NCI-H2196 treated with DMSO at 0.1 percent for 48 hours (cell line): ENCODE measurements at regions not wholly inside any gene's neighbourhood (a gene's known extent, or its start where the extent isn't known, plus 50 kb on each side); places are given as distances from the start of the nearest gene placed in this dataset.
"Not testable (repeated sequence)": the region's sequence is repeated elsewhere in the genome, so short reads cannot be mapped to it uniquely, and the experiment has no call there.

Source experiments
- DNase-seq: peaks from one replicate; lab custom pipeline; 2025; ENCODE audit not compliant: unreplicated experiment; lab: John Stamatoyannopoulos, UW

DNA sequence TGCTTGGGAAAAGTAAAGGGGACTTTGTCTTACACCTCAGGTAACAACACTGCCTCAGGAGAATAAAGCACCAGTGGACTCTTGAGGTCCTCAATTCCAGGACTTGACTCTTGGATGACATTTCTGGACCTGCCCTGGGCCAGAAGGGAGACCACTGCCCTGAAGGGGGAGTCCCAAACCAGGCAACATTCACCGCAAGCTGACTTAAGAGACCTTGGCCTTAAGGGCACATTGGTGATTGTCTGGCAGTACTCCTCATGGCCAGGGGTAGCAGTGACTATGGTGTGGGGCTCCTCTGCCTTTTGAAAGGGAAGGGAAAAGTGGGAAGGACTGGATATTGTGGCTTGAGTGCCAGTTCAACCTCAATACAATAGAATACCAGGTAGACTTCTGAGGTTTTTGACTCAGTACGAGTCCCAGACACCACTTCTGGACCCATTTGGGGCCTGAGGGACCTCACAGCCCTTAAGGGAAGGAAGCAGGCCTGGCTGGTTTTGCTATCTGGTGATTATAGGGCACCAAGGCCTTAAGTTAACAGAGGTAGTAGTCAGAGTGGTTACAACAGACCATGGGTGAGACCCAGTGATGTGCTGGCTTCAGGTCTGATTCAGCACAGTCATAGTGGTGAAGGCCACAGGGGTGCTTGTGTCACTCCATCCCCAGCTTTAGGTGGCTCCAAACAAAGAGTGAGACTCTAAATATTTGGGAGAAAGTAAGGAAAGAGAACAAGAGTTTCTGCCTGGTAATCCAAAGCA, 121.2 kb upstream of the TET2 start:
- DNase-seq, result no peak

DNA sequence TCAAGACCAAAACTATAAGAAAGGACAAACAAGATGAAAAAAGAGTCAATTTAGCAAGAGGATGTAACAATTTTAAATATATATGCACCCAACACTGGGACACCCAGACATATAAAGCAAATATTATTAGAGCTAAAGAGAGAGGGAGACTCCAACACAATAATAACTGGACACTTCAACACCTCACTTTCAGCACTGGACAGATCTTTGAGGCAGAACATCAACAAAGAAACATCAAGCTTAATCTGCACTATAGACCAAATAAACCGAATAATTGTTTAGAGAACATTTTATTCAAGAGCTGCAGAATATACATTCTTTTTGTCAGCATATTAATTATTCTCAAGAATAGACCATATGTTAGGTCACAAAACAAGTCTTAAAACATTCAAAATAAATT, 109.7 kb upstream of the TET2 start:
- no peak for DNase-seq

DNA sequence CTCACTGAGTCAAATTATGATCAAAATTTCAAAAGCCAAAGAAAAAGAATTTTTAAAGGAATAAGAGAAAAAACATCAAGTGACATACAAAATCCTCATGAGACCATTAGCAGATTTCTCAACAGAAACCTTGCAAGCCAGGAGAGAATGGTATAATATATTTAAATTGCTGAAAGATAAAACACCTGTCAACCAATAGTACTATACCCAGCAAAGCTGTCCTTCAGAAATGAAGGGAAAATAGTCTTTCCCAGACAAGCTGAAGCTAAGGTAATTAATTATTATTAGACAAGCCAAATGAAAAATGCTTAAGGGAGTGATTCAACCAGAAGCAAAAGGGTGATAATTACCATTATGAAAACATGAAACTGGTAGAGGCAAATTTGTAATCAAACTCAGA, 104.2 kb upstream of the TET2 start:
- DNase-seq, result no peak

DNA sequence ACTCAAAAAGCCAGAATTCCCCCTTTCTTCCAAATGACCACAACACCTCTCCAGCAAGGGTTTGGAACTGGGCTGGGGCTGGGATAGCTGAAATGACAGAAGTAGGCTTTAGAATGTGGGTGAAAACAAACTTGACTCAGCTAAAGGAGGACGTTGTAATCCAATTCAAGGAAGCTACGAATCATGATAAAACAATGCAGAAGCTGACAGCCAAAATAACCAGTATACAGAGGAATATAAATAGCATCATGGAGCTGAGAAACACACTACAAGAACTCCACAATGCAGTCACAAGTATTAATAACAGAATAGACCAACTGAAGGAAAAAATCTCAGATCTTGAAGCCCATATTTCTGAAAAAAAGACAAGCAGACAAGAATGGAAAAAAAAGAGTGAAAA, 95.8 kb upstream of the TET2 start:
- no peak for DNase-seq

DNA sequence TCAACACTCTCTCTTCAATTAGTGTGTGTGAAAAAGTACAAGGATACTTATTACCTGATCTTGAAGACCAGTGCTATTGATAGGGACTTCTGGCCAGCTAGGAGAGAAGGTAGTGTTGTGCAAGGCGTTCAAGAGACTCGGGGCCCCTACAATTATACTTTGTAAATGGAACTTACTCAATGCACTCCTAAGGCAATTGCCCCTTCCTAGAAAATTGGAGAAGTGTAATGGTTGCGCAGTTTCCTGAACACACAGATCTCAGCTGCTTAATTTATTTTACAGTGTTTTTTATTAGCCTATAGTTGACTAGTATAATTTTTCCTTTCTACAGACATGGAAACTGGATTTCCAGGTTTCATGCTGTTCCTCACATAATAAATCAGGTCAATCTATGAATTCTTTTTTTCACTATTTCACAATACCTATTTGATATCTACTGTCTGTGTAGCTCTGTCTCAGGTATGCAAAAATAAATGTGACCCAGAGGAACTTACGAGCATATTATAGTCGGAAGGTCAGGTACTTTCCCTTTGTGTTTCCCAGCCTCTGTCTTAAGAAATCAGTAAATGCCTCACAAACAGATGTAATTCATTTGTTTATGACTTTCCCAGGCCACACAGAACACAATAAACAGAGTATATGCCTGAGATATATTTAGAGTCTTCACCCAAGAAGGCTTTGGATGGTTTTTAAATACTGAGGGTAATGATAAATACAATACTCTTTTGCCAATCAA, 89.1 kb upstream of the TET2 start:
- DNase-seq, result no peak

DNA sequence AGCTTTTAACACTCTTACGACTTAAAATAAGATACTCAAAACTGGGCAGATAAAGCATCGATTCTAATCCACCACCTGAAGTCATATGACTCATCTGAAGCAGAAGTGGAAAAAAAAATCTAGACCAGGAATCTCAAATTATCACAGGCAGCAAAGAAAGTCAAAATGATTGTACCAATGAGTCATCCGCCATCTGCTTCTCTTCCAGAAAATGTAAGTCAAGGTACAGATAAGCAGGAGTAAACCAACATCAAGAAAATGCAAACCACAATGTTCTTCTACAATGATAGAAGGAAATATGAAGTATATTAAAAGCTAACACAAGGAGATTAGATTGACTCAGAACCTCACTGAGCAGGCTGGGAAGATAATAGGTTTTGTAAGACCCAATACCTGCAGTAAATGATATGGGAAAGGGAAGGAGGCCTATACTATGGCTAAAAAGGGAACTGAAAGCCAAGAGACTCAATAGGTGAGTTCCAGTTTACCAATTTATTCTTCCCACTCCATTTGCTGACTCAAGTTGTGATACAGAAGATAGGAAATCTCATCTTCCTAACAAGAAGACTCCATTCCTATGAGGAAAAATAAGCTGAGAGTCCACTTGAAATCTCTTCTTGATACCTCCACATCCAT, 88.4 kb upstream of the TET2 start:
- no peak for DNase-seq

DNA sequence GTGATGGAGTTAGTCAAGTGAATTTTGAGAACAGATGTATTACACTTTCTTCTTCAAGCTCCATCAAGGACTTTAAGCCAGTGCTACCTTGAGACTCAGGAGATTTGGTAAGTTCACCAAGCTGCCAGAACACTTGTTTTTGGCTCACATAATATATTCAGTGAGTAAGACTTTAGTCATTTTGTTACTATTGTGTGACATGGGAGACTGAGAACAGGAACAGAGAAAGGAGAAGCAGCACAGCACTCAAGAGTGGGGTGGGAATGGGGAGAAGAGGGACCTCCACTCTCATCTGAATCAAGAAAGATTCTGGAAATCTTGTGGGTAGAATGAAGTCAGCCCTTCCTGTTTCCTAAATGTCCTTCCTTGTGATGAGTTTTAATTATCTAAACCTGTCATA, 87.3 kb upstream of the TET2 start:
- DNase-seq, result no peak

DNA sequence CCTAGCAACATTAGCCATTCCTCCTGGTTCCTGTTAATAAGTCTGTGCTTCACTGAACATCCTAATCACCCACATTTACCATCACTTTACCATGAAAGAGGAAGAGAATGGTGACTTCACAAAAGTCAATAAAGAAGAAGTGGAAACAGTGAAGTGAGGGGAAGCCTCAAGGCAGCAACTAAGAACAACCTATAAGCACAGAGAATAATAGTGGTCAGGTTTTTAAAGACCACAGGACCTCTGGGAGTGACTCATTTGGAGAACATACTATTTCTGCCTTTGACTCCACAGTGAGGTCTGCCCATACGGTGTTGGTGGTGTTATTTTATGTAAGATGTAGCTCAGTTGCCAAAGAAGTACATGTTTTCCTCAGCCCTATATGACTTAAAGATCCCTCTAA, 86.0 kb upstream of the TET2 start:
- DNase-seq, result no peak

DNA sequence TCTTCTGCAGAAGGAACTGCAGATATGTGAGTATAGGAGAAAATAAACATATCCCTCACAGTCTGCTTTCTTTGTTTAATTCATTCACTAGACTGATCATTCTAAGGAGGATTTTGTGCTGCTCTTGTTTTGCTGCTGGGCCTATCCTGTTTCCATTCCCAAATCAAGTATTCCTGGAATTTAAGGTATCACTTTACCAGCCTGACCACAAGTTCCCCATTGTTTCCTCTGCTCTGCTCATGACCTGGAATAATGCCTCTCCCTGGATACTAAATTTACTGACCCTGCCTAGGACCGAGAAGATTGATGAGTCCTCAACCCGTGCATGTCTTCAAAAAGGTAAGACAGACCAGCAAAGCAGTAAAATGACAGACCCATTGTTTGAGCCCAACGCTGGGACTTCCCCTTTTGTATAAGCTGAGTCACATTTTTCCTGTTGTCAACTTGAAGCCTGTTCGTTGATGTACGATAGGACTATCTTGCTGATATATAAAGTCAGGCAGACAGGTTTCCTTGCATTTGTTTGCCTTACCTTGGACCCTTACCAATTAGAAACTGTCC, 85.5 kb upstream of the TET2 start:
- DNase-seq, result no peak

DNA sequence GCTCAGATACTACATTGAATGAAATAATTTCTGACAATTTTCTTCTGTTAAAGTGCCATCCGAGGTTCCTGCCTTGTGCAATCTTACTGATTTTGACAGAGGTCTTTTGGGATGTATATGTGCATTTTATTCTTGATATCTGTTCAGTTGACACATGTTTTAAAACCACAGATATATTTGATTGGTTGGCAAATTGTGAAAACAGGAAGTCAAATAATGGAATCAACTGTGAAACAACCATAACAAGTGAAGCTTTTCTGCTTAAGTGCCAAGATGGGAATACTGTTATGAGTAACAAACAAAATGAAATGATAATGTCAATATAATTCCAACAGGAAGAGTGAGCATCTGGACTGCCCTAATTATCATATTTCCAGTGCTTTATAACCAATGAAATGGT, 84.9 kb upstream of the TET2 start:
- DNase-seq, result no peak

DNA sequence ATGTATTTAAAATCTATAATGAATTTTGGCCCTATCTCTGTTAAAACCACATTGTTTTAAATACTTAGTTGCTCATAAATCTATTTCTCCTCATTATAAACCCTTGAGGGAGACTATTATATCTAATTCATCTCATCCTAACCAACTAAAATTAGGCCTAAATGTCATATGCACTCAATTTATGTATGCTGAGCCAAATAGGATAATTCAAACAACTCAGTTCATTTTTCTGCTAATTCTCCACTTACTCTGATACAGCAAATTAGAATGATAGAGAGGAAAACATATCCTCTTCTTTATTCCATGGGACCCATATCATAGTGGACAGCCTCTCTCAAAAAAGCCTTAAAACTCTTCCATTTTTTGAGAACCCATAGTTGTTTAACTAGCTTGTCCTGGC, 80.3 kb upstream of the TET2 start:
- no peak for DNase-seq

DNA sequence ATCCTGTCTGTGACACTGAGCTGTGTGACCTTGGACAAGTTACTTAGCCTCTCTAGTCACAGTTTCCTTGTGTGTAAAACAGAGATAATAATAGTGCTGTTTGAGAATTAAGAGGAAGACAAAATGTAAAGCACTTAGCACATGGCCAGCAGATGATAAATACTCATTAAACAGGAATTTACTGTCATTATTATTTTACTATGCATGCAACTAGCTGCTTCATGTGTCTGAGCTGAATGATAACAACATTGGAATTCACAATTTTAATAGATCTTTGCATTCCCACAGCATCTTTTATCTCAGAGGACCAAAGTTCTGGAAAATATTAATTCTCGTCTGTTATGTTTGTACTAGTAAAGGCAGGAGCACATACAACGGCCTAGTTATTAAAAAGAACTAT, 79.2 kb upstream of the TET2 start:
- no peak for DNase-seq

DNA sequence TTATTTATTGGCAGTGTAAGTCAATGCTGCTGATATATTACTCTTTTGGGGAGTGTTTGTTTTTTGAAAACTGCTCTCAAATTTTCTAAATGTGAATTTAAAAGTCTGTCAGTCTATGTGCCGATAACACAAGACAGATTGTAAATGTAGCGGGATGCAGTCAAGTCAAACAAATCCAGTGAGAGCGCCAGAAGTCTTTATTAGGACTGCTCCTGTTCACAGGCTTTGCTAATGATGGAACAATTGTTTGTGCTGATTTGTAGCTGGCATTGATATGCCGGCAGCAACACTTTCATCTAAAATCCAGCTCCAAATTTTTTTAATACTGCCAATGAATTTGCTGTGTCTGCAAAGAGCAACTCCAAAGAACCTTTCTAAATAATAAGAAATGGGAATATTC, 78.7 kb upstream of the TET2 start:
- no peak for DNase-seq

DNA sequence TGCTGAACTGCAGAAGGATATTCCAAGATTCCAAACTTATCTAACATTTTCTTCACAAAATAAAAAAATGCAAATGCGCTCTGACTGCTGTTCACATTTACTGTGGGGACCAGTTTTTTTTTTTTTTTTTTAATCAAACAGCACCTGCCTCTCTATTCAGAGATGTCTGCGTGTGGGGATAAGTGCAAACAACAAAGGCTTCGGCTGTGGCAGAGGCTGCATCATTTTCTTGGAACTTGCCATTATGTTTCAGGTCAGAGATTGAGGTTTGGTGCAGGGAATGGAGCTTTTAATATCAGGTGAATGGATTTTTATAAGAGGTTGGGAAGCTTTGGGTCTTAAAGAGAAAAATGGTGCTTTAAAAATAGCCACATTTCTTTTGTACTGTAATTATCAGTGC, 78.2 kb upstream of the TET2 start:
- DNase-seq, result no peak

DNA sequence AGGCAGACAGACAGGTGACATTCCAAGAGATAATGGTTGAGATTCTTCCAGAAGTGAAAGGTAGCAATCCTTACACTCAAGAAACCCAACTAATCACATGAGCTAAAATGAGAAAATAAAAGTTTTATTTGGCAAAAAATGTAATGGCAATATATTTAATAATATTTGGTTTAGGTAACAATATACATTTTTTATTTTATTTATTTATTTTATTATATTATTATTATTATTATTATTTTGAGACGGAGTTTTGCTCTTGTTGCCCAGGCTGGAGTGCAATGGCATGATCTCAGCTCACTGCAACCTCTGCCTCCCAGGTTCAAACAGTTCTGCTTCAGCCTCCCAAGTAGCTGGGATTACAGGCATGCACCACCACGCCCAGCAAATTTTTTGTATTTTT, 74.6 kb upstream of the TET2 start:
- DNase-seq, result not testable (repeated sequence)

DNA sequence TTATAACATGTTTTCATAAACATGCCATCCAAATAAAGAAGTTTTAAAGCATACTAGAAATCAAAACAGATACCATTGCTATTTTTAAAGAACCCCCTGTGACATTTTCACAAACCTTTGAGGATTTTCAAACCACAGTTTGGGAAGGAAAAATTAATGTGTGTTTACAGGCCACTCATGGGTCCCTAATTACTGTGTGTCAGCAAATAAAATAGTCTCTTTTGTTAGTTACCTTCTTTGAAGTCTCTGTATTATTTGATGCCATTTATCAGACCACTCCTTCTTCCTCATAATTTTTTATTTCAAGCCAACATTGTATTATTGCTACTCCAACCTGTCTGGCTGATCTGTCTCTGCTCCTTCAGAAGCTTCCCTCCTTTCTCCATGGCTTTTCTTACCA, 72.6 kb upstream of the TET2 start:
- no peak for DNase-seq

DNA sequence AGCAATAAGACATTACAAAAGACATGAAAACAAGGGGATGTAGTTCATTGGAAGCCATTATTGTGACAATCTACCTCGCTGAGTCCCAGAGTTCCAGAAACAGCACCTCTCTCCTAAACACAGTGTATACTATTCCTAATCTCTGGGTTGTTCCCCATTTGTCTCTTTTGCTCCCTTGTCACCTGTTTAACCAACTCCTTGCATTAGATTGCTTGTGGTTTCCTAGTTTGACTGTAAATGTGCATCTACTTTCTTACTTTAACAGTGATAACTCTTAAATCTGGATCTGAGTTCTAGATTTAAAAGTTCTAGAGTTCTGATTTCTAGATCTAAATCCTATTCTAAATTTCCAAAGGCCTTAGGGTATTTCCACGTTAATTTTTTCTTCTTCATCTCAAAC, 71.6 kb upstream of the TET2 start:
- DNase-seq, result no peak

DNA sequence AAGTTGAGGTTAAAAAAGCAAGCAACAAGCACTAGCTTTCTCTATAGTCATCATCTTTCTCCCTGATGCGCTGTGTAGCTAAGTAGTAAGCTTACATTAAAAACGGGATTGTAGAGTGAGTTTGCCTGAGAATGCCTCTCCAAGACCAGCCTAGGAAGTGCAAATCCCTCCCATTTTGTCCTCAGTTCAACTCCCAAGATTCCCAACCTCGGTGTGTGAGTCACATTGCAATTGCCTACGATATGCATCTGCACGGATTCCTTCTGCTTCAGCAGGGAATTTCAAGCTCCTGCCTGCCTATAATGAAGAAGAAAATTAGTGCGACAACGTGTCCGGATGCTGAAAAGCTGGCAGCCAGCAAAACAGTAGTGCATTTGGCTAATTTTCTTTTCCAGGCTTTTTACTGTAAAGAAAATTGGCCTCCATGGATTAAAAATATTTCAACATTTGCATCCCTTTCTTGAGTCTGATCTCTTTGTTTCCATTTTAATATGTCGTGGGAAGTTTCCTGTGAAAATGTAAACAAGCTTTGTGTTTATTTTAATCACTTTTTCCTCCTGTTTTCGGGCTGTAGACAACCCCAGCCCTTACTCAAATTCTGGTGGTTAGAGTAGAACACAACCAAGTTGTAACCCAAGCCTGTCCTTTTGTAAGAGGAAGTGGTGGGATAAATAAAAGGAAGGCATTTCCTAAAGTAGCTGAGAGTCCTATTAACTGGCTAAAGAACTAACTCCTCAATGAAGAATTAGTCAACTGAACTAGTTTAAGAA, 58.4 kb upstream of the TET2 start:
- no peak for DNase-seq

DNA sequence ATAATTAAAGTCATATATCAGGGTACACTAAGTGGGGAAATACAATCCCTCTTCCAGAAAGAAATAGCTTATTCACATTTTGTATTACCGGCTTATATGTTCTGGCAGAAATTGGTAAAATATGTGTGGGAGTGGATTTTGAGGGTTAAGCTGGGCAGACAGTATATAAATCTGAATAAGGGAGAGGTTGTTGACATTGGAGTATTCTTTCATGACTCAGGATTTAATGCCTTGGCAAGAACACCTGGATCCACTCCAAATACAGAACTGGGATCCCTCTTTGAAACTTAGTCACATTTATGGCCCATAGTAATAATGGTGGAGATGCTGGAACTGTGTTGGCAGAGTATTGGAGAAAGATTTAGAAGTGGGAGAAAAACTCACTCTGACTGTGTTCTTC, 54.3 kb upstream of the TET2 start:
- DNase-seq, result no peak

DNA sequence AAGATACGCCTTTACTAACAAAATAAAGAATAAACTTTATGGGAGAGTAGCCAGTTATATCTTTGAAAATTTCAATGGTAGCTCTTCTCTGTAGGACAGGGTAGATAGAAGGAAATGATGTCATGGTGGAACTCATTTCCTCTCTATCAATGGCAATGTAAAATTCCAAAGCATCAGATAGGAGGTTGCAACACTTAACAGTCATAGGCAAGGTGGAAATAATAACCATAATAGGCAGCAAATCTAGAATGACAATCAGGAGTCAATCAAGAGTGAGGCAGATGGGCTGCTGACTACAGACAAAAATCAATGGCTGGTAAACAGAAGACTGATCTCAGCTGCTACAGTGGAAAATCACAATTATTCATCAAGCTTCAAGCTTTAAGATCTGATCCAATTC, 53.9 kb upstream of the TET2 start:
- no peak for DNase-seq

DNA sequence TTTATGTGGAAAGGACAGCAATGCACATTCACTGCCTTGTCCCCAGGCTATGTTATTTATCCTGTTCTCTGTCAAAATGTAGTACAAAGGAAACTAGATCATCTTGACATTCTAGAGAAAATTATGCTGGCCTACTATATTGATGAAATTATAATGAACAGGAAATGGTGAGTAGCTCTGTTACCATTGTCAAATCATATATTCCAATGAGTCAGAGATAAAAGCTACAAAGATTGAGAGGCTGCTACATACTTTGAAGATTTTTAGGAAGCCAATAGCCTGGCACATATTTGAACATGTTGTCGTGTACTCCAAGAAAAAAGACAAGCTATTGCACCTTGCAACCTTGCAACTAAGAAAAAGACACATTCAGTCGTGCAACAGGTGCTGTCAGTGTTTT, 52.7 kb upstream of the TET2 start:
- DNase-seq, result no peak
